Mesothelial cell of epicardium (in vitro differentiated cells): ENCODE measurements at regions not wholly inside any gene's neighbourhood (a gene's known extent, or its start where the extent isn't known, plus 50 kb on each side); places are given as distances from the start of the nearest gene placed in this dataset.

Source experiments
- DNase-seq, 2 experiments: peaks; one replicate each; pipeline ENCODE4 v3.0.0; 2021; ENCODE audit warnings: low spot score in 2 of 2; ENCODE audit not compliant: unreplicated experiment in 2 of 2
- H3K27ac Mint-ChIP-seq: 2 replicates; pipeline ENCODE4 v1.8.0; 2021; ENCODE audit warnings: mixed read lengths
- H3K27me3 Mint-ChIP-seq: 2 replicates; pipeline ENCODE4 v1.8.0; 2021; ENCODE audit warnings: low read depth, mixed read lengths
- H3K36me3 Mint-ChIP-seq: 2 replicates; pipeline ENCODE4 v1.8.0; 2021; ENCODE audit warnings: mixed read lengths
- H3K4me1 Mint-ChIP-seq: 2 replicates; pipeline ENCODE4 v1.8.0; 2021; ENCODE audit warnings: mixed read lengths
- H3K4me3 Mint-ChIP-seq: 2 replicates; pipeline ENCODE4 v1.8.0; 2021; ENCODE audit warnings: mild to moderate bottlenecking, moderate library complexity, mixed read lengths
- H3K9me3 Mint-ChIP-seq: 2 replicates; pipeline ENCODE4 v1.8.0; 2021; ENCODE audit warnings: mixed read lengths
- CTCF ChIP-seq: fragments of 200-600 bp; sonication (generic); IDR thresholded peaks from one replicate; pipeline ENCODE4 v1.5.0; 2021; ENCODE audit warnings: antibody characterized with exemption; ENCODE audit not compliant: unreplicated experiment

- Mint-ChIP-seq H3K27me3 (peaks cover 17% of the 10 kb centered on the region), H3K36me3 (no peaks in the 10 kb centered on the region), H3K27ac (no peak overlapping the region), H3K4me3 (no peak overlapping the region), H3K4me1 (no peaks in the 10 kb centered on the region), H3K9me3 (no peaks in the 10 kb centered on the region)
- no peak for TF ChIP-seq CTCF
- DNase-seq: no peak
These were observed 207.2 kb downstream of the IGSF11 start for GRCh38 chr3:118827446-118827845.

GRCh38 chr3:118828351-118828750 is 206.3 kb downstream of the IGSF11 start:
- Mint-ChIP-seq H3K27ac (no peak overlapping the region), H3K9me3 (no peaks in the 10 kb centered on the region), H3K4me3 (no peak overlapping the region), H3K4me1 (no peaks in the 10 kb centered on the region), H3K36me3 (no peaks in the 10 kb centered on the region), H3K27me3 (peaks cover 15% of the 10 kb centered on the region)
- DNase-seq: no peak
- TF ChIP-seq CTCF: no peak

DNA sequence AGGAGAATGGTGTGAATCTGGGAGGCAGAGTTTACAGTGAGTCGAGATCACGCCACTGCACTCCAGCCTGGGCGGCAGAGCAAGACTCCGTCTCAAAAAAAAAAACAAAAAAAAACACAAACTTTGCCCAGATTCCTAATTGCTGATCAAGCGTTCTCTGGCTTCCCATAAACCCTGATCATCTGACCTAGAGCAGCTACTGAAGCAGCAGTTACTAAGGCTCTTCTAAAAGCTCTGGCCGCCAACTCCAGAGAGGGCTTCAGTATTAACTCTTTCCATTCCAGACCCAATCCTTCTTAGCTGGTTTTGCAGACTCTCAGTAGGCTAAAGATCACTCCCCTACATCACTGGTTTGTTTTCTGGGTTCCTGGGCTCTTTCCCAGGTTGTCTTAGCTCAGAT is 201.6 kb downstream of the IGSF11 start:
- no peak overlapping the region for H3K27ac Mint-ChIP-seq
- H3K9me3 Mint-ChIP-seq: peaks cover 23% of the 10 kb centered on the region
- H3K36me3 Mint-ChIP-seq: no peaks in the 10 kb centered on the region
- H3K4me1 Mint-ChIP-seq: no peaks in the 10 kb centered on the region
- no peak overlapping the region for H3K4me3 Mint-ChIP-seq
- H3K27me3 Mint-ChIP-seq: no peaks in the 10 kb centered on the region
- DNase-seq: no peak
- no peak for TF ChIP-seq CTCF

- H3K9me3 Mint-ChIP-seq: peaks cover 61% of the 10 kb centered on the region
- H3K36me3 Mint-ChIP-seq: no peaks in the 10 kb centered on the region
- H3K4me3 Mint-ChIP-seq: no peak overlapping the region
- no peak overlapping the region for H3K27ac Mint-ChIP-seq
- no peaks in the 10 kb centered on the region for H3K27me3 Mint-ChIP-seq
- no peaks in the 10 kb centered on the region for H3K4me1 Mint-ChIP-seq
- no peak for TF ChIP-seq CTCF
- DNase-seq: no peak
These were observed 195.8 kb downstream of the IGSF11 start for GRCh38 chr3:118838871-118839270.

GRCh38 chr3:118842147-118842863 is 192.3 kb downstream of the IGSF11 start:
- no peak for TF ChIP-seq CTCF
- H3K9me3 Mint-ChIP-seq: peaks cover 55% of the 10 kb centered on the region
- DNase-seq: no peak
- no peaks in the 10 kb centered on the region for H3K36me3 Mint-ChIP-seq
- no peak overlapping the region for H3K27ac Mint-ChIP-seq
- H3K4me3 Mint-ChIP-seq: no peak overlapping the region
- H3K4me1 Mint-ChIP-seq: no peaks in the 10 kb centered on the region
- no peaks in the 10 kb centered on the region for H3K27me3 Mint-ChIP-seq
